ENCODE measurements at regions not wholly inside any gene's neighbourhood (a gene's known extent, or its start where the extent isn't known, plus 50 kb on each side); places are given as distances from the start of the nearest gene placed in this dataset.

DNA sequence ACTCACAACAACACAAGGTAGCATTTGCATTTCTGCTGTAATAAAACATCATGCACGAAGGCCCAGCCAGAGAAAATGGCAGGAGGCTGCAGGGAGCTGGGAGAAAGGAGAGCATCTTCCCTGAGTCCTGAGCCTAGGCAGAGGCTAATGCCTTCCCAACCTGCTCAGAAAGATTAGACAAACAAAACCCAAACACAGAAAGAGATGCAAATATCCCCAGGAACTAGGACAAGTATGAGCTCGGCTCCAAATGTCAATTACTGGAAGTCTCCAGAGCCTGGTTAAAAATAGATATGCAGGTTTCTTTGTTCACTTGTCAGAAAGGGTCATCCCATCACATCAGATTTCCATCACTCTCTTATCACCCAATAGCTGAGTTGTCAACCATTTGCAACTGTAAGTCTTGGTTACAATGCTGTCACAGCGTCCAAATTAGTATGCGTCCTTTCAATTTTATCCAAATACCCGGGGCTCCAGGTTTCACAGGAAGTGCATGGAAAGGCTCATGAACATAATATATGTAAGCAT, 316.5 kb upstream of the CELF2 start:
- DNase-seq, result no peak
- H3K9me3 ChIP-seq, result no peaks in the 10 kb centered on the region
- no peaks in the 10 kb centered on the region for H3K27me3 ChIP-seq
- H3K4me1 ChIP-seq, result no peaks in the 10 kb centered on the region
- no peaks in the 10 kb centered on the region for H3K36me3 ChIP-seq
- no peak overlapping the region for H3K4me3 ChIP-seq
- H3K27ac ChIP-seq, result no peak overlapping the region
- intact Hi-C loops (cut with DNase I; ENCODE audit: low total_unique reads), result no loop called here
- TF ChIP-seq, protein P1, sequence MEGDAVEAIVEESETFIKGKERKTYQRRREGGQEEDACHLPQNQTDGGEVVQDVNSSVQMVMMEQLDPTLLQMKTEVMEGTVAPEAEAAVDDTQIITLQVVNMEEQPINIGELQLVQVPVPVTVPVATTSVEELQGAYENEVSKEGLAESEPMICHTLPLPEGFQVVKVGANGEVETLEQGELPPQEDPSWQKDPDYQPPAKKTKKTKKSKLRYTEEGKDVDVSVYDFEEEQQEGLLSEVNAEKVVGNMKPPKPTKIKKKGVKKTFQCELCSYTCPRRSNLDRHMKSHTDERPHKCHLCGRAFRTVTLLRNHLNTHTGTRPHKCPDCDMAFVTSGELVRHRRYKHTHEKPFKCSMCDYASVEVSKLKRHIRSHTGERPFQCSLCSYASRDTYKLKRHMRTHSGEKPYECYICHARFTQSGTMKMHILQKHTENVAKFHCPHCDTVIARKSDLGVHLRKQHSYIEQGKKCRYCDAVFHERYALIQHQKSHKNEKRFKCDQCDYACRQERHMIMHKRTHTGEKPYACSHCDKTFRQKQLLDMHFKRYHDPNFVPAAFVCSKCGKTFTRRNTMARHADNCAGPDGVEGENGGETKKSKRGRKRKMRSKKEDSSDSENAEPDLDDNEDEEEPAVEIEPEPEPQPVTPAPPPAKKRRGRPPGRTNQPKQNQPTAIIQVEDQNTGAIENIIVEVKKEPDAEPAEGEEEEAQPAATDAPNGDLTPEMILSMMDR (IDR thresholded peaks at IDR 0.05), result no peak

DNA sequence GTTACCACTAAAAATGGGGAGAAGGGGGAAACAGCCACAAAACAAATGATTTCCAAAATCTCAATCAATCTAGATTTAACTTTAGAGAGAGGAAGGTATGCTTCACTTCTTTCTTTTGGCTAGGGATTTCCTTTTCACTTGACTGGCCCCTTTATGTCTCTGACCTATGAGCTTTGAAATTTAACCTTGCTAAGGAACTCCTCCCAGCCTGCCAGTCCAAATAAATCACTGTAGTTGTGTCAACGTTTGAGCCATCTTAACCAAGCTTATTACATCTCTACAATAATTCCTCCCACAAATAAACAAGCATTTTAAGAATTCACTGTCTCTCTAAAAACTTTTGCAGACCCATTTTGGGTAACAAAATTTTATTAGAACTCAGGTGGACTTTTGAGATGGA, 315.5 kb upstream of the CELF2 start:
- TF ChIP-seq, protein P1 (IDR thresholded peaks at IDR 0.05), result no peak
- Histone ChIP-seq H3K4me3 (no peak overlapping the region), H3K9me3 (no peaks in the 10 kb centered on the region), H3K36me3 (no peaks in the 10 kb centered on the region), H3K27me3 (no peaks in the 10 kb centered on the region), H3K27ac (no peak overlapping the region), H3K4me1 (no peaks in the 10 kb centered on the region)
- DNase-seq, result no peak
- intact Hi-C loops (cut with DNase I; ENCODE audit: low total_unique reads), result no loop called here

DNA sequence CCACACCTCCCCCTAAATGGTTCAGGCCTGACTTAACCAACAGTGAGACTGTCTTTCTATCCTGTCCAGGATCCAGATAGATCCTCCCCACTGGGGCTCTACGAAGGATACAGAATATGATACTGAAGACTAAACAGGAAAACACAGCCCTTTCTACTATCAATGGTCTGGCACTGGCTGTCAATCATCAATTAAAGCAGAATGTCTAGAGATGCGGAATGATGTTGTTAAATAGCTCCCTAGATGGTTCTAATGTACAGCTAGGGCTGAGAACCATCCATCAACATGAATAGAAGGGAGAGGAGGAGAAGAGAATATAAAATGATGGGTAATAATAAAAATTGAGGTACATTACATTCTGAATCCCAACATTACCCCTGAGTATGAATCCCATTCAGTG, 314.3 kb upstream of the CELF2 start:
- intact Hi-C loops (cut with DNase I; ENCODE audit: low total_unique reads), result no loop called here
- Histone ChIP-seq H3K36me3 (no peaks in the 10 kb centered on the region), H3K4me3 (no peak overlapping the region), H3K9me3 (no peaks in the 10 kb centered on the region), H3K27ac (no peak overlapping the region), H3K4me1 (no peaks in the 10 kb centered on the region), H3K27me3 (no peaks in the 10 kb centered on the region)
- TF ChIP-seq, protein P1 (IDR thresholded peaks at IDR 0.05), result no peak
- no peak for DNase-seq

DNA sequence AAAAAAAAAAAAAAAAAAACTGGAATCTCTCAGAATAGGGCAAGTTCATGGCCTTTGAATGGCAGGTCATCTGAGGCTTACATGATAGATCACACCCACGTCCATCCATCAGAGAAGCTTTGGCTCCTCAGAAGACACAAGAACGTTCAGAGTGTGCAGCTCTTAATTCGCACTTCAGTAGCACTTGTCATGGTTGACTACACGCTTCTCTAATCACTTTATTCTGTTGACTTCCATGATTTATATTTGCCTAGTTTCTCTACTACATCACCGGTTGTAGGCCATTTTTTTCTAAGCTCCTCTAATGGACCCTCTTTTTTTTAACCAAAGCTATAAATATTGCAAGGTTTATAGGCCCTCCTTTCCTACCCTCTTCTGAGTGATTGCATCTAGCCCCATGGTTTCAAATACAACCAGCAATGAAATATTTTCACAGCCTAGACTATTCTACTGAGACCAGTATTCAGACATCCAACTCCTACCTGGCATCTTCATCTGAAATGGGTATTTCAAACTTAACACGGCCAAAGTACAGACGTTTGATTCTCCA, 305.4 kb upstream of the CELF2 start:
- Histone ChIP-seq H3K4me1 (peaks cover 0 to 7% (median 1%) of the 10 kb centered on the region in 4 donors), H3K27me3 (no peaks in the 10 kb centered on the region), H3K9me3 (no peaks in the 10 kb centered on the region), H3K4me3 (no peak overlapping the region), H3K27ac (no peak overlapping the region), H3K36me3 (no peaks in the 10 kb centered on the region)
- no peak for DNase-seq
- intact Hi-C loops (cut with DNase I; ENCODE audit: low total_unique reads), result no loop called here
- TF ChIP-seq, protein P1 (IDR thresholded peaks at IDR 0.05), result no peak

DNA sequence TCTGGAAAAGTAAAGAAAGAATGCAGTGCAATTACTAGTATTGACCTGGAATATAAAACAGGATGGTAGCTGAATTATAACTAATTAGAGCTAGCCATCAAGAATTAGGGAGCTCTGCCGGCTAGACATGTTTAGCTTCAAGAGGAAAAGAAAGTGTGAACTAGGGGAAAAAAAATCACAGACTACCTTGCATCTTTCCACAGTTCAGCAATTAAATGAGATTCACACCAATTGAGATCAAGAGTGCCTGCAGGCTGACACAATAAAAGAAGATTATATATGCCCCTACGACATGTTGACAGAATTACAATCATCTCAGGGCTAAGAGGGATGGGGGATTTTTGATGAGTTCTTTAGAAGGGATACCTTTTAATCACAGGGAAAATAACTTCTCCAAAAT, 303.3 kb upstream of the CELF2 start:
- Histone ChIP-seq H3K4me3 (no peak overlapping the region), H3K27ac (no peak overlapping the region), H3K4me1 (peaks cover 0 to 7% (median 1%) of the 10 kb centered on the region in 4 donors), H3K36me3 (no peaks in the 10 kb centered on the region), H3K27me3 (no peaks in the 10 kb centered on the region), H3K9me3 (no peaks in the 10 kb centered on the region)
- no peak for DNase-seq
- intact Hi-C loops (cut with DNase I; ENCODE audit: low total_unique reads), result no loop called here
- TF ChIP-seq, protein P1 (IDR thresholded peaks at IDR 0.05), result no peak

DNA sequence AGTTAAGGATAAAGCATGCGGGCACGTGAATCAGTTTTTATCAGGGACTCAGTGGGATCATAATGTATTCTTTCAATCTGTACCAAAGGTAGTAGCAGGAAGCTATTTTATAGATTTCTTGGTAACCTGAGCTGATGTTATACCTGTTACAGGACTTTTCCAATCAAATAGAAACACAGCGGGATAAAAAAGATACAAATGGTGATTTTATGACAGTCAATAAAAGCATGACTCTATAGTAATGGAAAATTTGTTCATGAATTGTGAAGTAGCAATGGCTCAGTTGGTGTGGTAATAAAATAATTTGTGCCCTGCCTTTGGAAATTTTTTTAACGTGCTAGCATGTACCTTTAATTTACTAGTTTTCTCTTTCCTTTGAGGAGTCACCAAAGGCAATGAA, 300.7 kb upstream of the CELF2 start:
- TF ChIP-seq, protein P1 (IDR thresholded peaks at IDR 0.05), result no peak
- Histone ChIP-seq H3K27ac (no peak overlapping the region), H3K27me3 (no peaks in the 10 kb centered on the region), H3K9me3 (no peaks in the 10 kb centered on the region), H3K36me3 (no peaks in the 10 kb centered on the region), H3K4me1 (peaks cover 0 to 7% (median 1%) of the 10 kb centered on the region in 4 donors), H3K4me3 (no peak overlapping the region)
- intact Hi-C loops (cut with DNase I; ENCODE audit: low total_unique reads), result no loop called here
- DNase-seq, result no peak

Data from tibial artery (tissue), 4 donors.